SKM-1 (cell line): ENCODE measurements at regions not wholly inside any gene's neighbourhood (a gene's known extent, or its start where the extent isn't known, plus 50 kb on each side); places are given as distances from the start of the nearest gene placed in this dataset.
"Not testable (repeated sequence)": the region's sequence is repeated elsewhere in the genome, so short reads cannot be mapped to it uniquely, and the experiment has no call there.

Experiments used
- DNase-seq: peaks from one replicate; lab custom pipeline; 2025; ENCODE audit not compliant: unreplicated experiment; lab: John Stamatoyannopoulos, UW

DNA sequence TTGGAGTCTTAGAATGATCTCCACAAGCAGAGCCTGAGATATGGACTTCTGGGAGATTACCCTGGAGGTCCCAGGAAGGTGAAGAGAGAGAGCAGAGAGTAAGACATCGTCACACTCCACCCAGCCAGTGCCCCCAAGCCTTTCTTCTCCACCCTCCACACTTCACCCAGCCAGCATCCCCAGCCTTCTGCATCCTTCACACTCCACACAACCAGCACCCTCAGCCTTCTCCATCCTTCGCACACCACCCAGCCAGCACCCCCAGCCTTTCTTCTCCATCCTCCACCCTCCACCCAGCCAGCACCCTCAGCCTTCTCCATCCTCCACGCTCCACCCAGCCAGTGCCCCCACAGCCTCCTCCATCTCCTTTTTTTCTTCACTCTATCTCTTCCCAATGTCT lies 603.9 kb upstream of the B3GAT1 start:
- no peak for DNase-seq

DNA sequence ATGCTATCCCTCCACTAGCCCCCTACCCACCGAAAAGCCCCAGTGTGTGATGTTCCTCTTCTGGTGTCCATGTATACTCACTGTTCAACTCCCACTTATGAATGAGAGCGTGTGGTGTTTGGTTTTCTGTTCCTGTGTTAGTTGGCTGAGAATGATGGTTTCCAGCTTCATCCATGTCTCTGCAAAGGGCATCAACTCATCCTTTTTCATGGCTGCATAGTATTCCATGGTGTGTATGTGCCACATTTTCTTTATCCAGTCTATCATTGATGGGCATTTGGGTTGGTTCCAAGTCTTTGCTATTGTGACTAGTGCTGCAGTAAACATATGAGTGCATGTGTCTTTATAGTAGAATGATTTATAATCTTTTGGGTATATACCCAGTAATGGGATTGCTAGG lies 599.3 kb upstream of the B3GAT1 start:
- DNase-seq, result not testable (repeated sequence)

DNA sequence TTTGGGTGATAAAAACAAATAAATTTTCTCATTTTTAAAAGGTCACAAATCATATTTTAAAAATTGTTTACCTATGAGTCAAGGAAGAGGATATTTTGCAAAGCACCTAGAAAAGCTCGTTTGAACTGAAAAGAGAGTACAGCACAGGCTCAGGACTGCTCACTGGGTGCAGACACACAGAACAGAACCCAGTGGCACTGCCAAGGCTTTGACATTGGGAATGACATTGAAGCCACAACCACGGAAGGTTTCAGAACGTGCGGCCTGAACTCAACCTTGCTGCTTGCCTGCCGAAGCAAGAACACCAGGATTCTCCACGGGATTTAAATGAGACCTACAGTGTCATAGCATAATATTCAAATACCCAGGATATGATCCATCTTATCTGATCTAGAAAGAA lies 597.1 kb upstream of the B3GAT1 start:
- DNase-seq, result no peak

DNA sequence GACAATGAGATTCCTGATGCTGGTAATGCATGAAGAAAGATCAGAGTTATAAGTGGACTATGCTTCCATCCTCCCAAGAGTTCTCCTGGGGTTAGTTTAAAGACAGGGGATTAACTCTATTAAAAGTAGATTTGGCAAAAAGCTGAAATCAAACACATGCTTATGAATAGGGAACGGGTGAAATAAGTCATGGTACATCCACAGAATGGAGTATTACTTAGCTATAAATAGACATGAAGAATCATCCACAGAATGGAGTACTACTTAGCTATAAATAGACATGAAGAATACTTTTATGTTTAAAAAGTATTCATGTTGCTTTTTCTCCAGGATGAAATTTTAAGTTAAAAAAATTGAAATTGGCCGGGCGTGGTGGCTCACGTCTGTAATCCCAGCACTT lies 596.4 kb upstream of the B3GAT1 start:
- no peak for DNase-seq

DNA sequence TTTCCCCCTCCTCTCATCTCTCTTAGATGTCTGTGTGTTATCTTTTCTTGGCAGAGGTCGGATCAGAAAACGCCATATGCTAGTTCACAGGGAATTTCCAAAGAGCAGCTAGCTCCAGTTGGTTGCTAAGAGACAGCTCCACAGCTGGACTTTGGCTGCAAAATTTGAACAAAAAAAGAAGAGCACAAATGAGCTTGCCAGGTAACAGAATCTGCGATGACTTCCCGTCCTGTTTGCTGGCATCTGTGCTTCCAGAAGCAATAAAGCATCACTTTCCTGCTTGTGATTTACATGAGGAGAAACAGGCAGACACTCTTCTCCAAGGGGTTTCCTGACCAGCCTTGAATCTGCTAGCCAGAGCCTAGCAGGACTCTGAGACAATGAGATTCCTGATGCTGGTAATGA lies 596.0 kb upstream of the B3GAT1 start:
- DNase-seq, result no peak

DNA sequence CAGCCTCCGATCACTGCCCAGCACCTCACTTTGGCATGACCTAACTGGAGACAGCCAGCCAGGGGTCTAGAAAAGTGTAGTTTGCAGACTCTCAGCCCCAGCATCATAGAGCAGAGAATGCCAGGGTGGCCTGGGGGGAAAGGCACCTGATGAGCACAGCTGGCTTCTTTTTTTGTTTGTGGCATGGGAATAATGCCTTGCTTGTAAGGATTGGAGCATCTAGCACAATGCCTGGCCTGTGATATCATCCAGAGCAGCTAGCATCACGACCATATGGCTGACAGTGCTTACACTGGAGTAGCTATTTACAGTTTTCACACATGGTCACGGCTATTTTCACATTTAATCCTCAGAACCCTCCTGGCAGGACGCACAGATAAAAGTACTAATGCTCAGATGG lies 594.8 kb upstream of the B3GAT1 start:
- DNase-seq, result no peak

DNA sequence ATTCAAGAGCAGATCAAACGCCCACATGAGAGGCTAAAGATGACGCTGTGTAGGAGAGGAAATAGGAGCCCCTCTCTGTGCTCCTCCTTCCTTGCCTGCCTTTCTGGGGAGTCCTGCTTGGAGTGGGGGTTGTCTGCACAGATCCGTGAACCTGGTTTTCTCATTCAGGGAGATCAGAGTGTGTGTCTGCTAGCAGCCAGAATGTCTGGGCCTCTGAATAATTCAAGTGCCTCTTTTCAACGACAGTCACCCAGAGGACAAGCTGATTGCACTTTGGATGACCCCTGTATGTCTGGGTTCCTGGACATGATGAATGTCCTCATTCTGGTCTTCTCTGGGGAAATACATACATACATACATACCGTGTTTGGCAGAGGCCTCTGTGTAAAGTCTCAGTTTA lies 592.5 kb upstream of the B3GAT1 start:
- DNase-seq, result no peak

DNA sequence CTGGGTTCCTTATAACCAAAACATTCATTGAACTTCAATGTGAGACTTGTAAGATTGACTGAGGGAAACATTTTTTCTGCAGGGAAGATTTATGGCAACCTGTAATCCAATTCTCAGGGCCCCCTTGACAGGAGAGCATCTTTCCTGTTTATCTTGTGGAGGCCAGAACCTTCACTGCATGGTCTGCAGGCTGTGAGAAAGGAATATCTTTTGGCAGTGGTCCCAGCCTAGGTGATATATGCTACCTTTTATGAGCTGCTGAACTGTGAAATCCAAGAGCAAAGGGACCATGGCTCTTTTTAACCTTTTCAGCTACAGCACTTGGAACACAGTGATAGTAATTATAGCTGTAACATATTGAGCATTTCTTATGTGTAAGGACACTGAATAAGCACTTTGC lies 590.2 kb upstream of the B3GAT1 start:
- no peak for DNase-seq

DNA sequence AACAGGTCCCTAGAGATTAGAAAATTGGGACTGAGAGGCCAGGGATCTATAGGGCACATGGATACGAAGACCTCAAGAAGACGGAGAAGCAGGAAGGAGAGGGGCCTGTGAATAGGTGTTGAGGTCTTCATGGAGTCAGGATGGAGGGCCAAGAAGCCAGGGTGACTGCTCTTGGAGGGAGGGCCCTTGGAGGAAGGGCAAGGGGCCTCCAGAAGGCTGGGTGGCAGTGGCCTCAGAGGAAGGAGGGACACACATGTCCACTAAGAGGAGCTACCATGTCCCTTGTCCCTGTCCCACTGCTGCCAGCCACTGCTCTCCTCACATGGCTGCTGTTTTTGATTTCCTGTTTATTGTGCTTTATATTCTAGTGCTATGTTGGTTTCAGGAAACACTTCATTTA lies 589.5 kb upstream of the B3GAT1 start:
- DNase-seq, result no peak

DNA sequence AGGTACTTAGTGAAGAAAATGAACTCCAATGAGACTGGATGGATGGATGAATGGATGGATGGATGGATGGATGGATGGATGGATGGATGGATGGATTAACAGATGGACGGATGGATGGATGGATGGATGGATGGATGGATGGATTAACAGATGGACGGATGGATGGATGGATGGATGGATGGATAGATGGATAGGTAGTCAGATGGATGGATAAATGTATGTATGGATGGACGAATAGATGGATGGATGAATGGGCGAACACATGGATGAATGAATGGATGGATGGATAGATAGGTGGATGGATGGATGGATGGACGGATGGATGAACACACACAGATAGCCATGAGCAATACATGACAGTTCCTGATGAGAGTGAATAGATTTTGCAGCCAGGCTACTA lies 589.0 kb upstream of the B3GAT1 start:
- DNase-seq, result not testable (repeated sequence)

DNA sequence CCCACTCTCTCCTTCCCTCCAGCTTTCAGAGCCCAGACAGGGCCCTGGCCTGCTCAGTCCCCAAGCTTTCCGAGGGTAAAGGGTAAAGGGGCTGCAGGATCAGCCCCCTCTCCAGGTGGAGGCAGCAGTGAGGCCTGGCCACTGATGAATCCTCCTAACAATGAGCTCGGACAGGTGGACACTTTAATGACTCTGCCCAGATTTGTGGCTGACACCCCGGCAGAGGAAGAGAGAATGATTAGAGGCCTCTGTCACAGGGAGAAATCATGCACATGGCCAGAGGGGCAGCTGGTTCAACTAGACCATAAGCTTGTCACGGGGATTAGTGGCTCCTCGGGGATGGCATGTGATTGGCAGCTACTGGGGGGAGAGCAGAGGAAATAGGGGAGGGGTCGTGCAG lies 587.5 kb upstream of the B3GAT1 start:
- DNase-seq, result no peak

DNA sequence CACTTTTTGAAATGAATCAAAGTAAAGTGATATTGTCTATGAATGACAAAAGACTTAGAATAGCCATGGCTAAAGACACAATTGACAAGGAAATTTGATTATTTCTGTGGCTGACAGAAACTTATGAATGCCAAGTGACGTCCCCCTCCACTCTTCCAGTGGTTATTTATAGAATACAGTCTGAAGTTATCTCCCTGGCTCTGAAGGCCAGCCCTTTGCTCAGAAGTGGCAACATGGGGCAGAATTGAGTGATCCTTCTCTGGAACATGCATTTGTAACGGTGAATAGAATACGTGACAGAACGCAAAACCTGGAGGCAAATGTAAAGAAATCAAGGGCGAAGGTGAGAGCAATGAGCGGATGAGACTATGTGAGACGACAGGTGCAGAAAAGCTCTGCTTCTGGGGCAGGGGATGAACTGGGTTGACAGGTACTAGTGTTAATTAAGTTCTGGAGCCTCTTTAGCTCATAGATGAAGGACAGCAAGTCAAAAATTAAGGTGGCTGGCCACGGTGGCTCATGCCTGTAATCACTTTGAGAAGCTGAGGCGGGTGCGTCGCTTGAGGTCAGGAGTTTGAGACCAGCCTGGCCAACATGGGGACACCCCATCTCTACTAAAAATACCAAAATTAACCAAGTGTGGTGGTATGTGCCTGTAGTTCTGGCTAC lies 585.7 kb upstream of the B3GAT1 start:
- DNase-seq, result no peak

DNA sequence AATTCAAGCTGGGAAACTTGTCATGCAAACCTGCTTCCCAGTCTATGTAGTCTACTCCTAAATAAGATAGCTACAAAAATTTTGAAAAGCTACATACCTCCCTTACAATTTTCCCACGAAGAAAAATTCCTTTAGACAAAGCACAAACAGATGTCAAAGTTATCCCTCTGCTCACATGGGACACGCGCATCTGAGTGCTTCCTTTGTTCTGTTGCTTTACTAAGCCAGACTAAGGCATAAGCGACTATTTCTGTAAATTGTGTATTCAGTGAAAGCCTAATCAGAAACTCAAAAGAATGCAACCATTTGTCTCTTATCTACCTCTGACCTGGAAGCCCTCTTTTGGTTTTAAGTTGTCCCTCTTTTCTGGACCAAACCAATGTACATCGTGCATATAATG lies 583.7 kb upstream of the B3GAT1 start:
- DNase-seq, result no peak

DNA sequence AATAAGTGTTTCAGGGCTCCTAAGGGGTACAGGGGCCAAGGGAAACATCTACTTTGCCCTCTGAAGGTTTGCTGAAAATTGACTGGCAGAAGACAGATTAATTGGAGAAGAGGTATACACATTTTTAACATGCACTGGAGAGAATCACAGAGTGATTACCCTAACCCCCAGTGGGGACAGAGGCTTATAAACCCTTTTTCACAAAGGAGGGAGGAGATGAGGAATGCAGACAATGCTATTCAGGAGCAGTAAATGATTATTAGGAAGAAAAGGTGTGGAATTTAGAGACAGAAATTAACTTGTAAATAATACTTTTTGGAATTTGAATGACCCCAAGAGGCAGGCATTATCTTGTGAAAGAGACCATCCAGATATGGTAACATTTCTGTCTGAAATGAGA lies 582.4 kb upstream of the B3GAT1 start:
- DNase-seq, result no peak

DNA sequence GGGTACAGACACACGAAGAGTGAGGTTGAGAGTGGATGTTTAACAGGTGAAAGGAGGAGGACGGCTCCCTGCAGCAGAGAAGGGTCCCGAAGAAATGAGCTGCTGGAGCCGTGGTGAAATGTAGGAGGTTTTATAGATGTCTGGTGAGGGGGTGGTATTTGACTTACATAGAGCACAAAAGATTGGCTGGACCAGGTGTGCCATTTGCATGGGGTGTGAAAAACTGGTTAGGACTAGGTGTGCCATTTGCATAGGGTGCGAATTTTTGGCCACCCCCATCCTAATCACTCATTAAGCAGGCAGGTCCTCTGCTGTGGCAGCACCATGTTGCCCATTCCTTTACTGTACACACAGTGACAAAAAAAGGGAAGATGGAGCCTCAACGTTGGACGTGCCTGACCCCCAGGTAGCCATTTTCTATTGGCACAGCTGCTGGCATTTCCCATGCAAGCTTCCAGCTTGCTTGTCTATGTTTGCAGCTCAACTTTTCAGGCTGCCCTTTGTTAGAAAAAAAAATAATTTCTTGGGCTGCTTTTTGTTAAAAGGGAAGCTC lies 581.7 kb upstream of the B3GAT1 start:
- DNase-seq, result no peak

DNA sequence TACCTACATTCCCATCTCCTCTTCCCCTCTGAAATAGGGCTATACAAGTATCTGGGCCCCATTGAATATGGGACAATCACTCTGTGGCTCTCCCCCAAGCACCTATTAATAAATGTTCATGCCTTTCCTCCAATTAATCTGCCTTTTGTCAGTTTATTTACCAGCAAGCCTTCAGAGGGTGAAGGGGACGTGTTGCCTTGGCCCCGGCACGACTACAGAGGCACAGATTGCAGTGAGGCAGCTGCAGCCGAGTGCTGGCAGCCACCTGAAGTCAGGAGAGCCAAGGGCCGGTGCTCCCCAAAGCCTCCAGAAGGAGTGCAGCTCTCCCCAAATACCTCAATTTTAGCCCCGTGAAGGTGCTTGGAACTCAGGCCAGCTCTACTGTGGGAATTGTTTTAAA lies 580.9 kb upstream of the B3GAT1 start:
- no peak for DNase-seq

DNA sequence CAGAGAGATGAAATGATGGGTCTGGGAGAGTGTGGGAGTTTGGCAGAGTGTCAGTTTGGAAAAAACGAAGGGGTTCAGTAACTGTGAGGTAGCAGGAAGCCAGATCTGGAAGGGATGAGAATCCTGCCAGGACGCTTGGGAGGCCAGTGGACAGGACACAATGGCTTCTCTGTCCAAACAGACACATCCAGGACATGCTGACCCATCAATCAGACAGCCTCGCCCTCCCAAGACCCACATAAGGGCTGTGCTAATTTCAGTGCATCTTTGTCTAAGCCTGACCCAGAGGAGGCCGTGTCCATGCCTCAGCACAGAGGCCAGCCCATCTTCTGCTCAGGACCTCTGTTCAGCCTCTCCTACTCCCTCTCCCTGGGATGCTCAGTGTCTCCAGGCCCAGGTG lies 576.5 kb upstream of the B3GAT1 start:
- no peak for DNase-seq

DNA sequence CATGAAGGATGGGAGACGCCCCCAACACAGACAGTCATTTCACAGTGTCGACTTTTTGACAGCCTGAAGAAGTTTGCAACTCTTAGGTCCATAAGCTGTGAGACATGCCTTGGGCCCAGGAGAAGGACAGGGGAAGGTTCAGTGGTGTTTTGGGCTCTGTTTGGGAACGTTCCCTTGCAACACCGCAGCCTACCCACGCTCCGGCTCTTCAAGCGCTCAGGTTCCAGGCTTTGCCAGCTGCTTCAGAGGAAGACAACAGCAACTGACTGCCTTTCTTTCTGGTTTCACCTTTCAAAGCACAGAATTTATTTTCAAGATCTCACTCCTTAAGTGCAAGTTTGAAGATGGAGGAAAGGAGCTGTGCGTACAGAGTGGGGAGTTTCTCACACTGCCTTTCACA lies 575.8 kb upstream of the B3GAT1 start:
- DNase-seq, result no peak

DNA sequence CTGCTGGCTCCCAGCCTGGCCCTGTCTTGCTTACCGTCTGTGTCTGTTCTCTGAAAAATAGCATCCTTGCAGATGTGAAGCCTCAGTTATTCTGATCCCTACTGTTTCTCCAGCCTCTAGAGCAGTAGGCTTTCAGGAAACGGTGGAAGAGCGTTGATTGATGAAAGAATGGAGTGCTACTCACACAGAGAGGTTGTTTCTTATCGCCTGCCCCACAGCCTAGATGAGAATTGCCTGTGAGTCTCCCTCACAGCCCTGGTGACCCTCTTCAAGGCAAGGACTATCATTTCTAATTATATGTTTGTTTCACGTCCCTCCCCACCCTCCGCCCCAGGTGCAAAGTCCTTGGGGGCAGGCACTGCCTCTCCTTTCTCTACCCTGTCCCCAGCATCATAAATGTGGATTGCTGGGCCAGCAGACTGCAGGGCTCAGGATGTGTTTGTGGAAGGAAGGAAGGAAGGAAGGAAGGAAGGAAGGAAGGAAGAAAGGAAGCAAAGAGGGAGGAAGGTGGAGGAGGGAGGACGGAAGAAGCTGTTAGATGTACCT lies 575.3 kb upstream of the B3GAT1 start:
- DNase-seq, result no peak

DNA sequence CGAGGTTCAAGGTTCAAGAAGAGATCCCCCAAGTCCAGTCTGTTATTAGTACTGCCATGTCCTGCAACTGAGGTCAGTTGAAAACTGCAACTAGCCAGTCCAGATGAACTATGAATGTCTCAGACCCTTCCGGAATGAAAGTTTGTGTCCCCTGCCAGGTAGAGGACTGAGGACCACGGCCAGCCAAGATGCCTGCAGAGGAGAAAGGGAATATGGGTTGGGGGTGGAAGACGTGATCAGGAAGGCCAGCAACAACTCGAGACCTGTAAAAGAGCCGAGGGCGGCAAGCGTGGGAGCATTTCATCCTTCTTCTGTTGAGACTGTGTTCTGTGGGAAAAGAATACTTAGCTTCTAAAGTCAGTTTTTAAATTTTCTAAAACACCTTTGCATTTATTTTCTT lies 572.4 kb upstream of the B3GAT1 start:
- no peak for DNase-seq

DNA sequence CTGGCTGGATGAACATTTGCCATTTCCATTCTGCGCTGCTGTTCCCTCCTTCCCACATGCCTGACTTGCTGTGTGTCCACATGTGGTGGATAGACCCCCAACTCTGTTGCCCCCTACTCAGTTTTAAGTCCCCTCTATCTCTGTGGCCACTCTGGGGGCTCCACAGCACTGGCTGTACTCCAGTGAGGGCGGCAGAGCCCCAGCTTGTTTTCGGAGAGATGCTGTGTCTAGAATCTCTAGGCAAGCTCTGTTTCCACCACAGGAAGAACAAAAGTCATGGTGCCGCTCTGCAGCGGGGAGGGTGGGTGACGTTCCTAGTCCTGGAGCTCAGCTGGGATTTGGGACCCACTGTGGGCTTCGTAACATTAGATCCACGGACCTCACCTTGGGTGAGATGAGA lies 570.4 kb upstream of the B3GAT1 start:
- not testable (repeated sequence) for DNase-seq

DNA sequence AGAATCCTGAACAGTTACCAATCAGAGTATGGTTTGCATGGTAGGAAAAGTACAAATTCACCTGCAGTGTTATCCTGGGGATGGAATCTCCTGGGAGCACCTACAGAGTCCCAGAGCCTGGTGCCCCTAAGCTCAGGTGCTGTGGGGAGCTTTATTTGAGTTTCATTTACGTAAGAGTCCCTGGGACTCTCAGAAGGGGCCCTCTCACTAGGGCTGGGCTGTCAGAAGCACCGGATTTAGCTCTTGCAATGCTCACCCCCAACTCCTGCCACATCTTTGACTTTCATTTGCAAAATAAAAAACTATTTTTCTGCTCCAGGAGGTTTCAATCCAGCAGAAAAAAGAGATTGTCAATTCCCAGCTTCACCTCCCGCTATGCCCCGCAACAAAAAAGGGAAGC lies 569.8 kb upstream of the B3GAT1 start:
- no peak for DNase-seq
